Stimulated activated naive B cell treated with anti-CD40 and anti-IgM and Interleukin-4, amounts not matched to agents 10 μg/mL and 1 μg/mL and 100 μg/mL, for 72 hours (primary cell): ENCODE measurements at regions not wholly inside any gene's neighbourhood (a gene's known extent, or its start where the extent isn't known, plus 50 kb on each side); places are given as distances from the start of the nearest gene placed in this dataset.

Experiments
- ATAC-seq, 2 donors: fragments of 150-1000 bp; cut with Tn5 transposase; replicated peaks; 2 replicates each; pipeline ENCODE4 v1.10.0; 2021; ENCODE audit warnings: moderate library complexity in 1 of 2
- DNase-seq: peaks from one replicate; pipeline ENCODE4 v3.0.0; 2021
- H3K27ac Mint-ChIP-seq: one replicate; pipeline ENCODE4 v1.8.0; 2022; ENCODE audit warnings: mild to moderate bottlenecking, mixed read lengths
- H3K27me3 Mint-ChIP-seq, 2 donors: one replicate each; pipeline ENCODE4 v1.8.0; 2022; ENCODE audit warnings: mixed read lengths in 2 of 2
- H3K36me3 Mint-ChIP-seq, 2 donors: one replicate each; pipeline ENCODE4 v1.8.0; 2022; ENCODE audit warnings: mixed read lengths in 2 of 2, mild to moderate bottlenecking in 1 of 2
- H3K4me1 Mint-ChIP-seq, 2 donors: one replicate each; pipeline ENCODE4 v1.8.0; 2022; ENCODE audit warnings: mixed read lengths in 2 of 2, mild to moderate bottlenecking in 1 of 2
- H3K4me3 Mint-ChIP-seq, 2 donors: one replicate each; pipeline ENCODE4 v1.8.0; 2022; ENCODE audit warnings: mild to moderate bottlenecking in 2 of 2, mixed read lengths in 2 of 2, moderate library complexity in 1 of 2
- H3K9me3 Mint-ChIP-seq, 2 donors: one replicate each; pipeline ENCODE4 v1.8.0; 2022; ENCODE audit warnings: mixed read lengths in 2 of 2, mild to moderate bottlenecking in 1 of 2

GRCh38 chr5:33372721-33373472, 67.9 kb upstream of the TARS1 start:
- Mint-ChIP-seq H3K4me3 (no peak overlapping the region), H3K9me3 (peaks cover 0 to 4% of the 10 kb centered on the region in 2 donors), H3K27ac (no peak overlapping the region), H3K36me3 (no peaks in the 10 kb centered on the region), H3K27me3 (no peaks in the 10 kb centered on the region), H3K4me1 (peaks cover 0 to 2% of the 10 kb centered on the region in 2 donors)
- no peak for DNase-seq
- peak; percentile 36 to 71 for ATAC-seq

- Mint-ChIP-seq H3K4me3 (no peak overlapping the region), H3K36me3 (no peaks in the 10 kb centered on the region), H3K27me3 (no peaks in the 10 kb centered on the region)
Measured at GRCh38 chr5:33375900-33376299, 64.9 kb upstream of the TARS1 start.

DNA sequence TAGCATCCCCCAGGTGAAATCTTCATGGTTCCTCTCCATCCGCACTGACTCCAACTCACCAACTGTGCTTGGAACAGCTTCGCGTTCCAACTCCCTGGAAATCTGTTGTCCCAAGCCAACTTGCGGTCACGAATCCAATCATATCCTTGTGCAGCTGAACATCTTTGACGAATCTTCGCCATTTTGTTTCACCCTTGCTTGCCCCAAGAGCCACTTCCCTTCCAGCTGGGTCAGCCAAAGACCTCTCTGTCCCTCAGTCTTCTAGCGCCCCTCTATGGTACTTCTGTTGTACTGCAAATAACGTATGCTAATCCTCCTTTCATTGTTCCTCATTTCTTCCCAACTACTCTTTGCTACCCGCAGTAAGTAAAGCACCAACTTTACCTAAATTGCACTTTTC, 61.0 kb upstream of the TARS1 start:
- Mint-ChIP-seq H3K27me3 (peaks cover 7 to 12% of the 10 kb centered on the region in 2 donors), H3K9me3 (peaks cover 9 to 10% of the 10 kb centered on the region in 2 donors), H3K4me1 (peaks cover 0 to 4% of the 10 kb centered on the region in 2 donors), H3K27ac (no peak overlapping the region), H3K36me3 (peaks cover 0 to 6% of the 10 kb centered on the region in 2 donors), H3K4me3 (no peak overlapping the region)
- DNase-seq (peak; percentile 5), ATAC-seq (peak; percentile 75)

More at GRCh38 chr5:33375900-33376299, 64.9 kb upstream of the TARS1 start:
- Mint-ChIP-seq H3K27ac (no peak overlapping the region), H3K9me3 (peaks cover 0 to 4% of the 10 kb centered on the region in 2 donors), H3K4me1 (peaks cover 0 to 5% of the 10 kb centered on the region in 2 donors)
- no peak for DNase-seq
- ATAC-seq = no peak

DNA sequence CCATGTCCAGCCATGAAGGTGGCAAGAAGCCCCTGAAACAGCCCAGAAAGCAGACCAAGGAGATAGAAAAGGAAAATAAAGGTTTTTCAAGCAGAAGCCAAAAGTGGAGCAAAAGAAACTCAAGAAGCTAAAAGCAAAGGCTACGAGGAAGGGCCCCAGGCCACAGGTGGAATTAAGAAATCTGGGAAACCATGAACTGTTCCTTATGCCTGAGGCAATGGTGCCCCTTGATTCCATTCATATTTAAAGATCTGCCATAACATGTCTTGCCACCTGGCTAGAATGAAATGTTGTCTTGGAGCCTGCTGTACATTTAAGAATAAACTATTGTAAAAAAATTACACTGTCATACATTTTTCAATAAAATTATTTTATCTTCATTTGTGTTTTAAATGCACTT, 59.5 kb upstream of the TARS1 start:
- H3K4me3 Mint-ChIP-seq = no peak overlapping the region

More for the DNA sequence above, 59.5 kb upstream of the TARS1 start:
- Mint-ChIP-seq H3K4me1 (peaks cover 0 to 4% of the 10 kb centered on the region in 2 donors), H3K27ac (no peak overlapping the region), H3K9me3 (peaks cover 21% of the 10 kb centered on the region in 2 donors), H3K36me3 (peaks cover 5 to 6% of the 10 kb centered on the region in 2 donors), H3K27me3 (peaks cover 15 to 17% of the 10 kb centered on the region in 2 donors)
- ATAC-seq = no peak
- no peak for DNase-seq
